HEK293 (cell line): ENCODE measurements at regions not wholly inside any gene's neighbourhood (a gene's known extent, or its start where the extent isn't known, plus 50 kb on each side); places are given as distances from the start of the nearest gene placed in this dataset.

Experiments used
- CTCF ChIP-seq: fragments of 450-650 bp; formaldehyde crosslinking; IDR thresholded peaks from 2 replicates; pipeline ENCODE4 v1.5.1; 2016; ENCODE audit warnings: missing biosample characterization, missing genetic modification characterization
- PRDM1 ChIP-seq: fragments of 450-650 bp; formaldehyde crosslinking; IDR thresholded peaks from 2 replicates; pipeline ENCODE4; 2016; ENCODE audit warnings: missing biosample characterization, missing genetic modification characterization
- SETDB1 ChIP-seq: IDR thresholded peaks from one replicate; pipeline ENCODE4 v1.6.1; 2017; ENCODE audit warnings: mild to moderate bottlenecking, low read length, moderate library complexity, mixed read lengths; ENCODE audit not compliant: insufficient read length
- ZNF610 ChIP-seq: fragments of 450-650 bp; formaldehyde crosslinking; IDR thresholded peaks from 2 replicates; pipeline ENCODE4 v1.5.1; 2016; ENCODE audit warnings: missing biosample characterization, missing genetic modification characterization, borderline replicate concordance
- TF ChIP-seq, protein P1 (sequence below): fragments of 450-650 bp; formaldehyde crosslinking; IDR thresholded peaks from 2 replicates; pipeline ENCODE4 v1.5.1; 2016; ENCODE audit warnings: missing biosample characterization, missing genetic modification characterization

- TF ChIP-seq CTCF (tag by site-specific recombination), result no peak
- no peak for TF ChIP-seq PRDM1 (tag by site-specific recombination)
- TF ChIP-seq SETDB1, result no peak
- TF ChIP-seq, protein P1, sequence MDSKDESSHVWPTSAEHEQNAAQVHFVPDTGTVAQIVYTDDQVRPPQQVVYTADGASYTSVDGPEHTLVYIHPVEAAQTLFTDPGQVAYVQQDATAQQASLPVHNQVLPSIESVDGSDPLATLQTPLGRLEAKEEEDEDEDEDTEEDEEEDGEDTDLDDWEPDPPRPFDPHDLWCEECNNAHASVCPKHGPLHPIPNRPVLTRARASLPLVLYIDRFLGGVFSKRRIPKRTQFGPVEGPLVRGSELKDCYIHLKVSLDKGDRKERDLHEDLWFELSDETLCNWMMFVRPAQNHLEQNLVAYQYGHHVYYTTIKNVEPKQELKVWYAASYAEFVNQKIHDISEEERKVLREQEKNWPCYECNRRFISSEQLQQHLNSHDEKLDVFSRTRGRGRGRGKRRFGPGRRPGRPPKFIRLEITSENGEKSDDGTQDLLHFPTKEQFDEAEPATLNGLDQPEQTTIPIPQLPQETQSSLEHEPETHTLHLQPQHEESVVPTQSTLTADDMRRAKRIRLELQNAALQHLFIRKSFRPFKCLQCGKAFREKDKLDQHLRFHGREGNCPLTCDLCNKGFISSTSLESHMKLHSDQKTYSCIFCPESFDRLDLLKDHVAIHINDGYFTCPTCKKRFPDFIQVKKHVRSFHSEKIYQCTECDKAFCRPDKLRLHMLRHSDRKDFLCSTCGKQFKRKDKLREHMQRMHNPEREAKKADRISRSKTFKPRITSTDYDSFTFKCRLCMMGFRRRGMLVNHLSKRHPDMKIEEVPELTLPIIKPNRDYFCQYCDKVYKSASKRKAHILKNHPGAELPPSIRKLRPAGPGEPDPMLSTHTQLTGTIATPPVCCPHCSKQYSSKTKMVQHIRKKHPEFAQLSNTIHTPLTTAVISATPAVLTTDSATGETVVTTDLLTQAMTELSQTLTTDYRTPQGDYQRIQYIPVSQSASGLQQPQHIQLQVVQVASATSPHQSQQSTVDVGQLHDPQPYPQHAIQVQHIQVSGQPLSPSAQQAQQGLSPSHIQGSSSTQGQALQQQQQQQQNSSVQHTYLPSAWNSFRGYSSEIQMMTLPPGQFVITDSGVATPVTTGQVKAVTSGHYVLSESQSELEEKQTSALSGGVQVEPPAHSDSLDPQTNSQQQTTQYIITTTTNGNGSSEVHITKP (tag by site-specific recombination), result no peak
- TF ChIP-seq ZNF610 (tag by site-specific recombination), result no peak
Observed at GRCh38 chr1:196034080-196034706, 574.0 kb downstream of the KCNT2 start.
